22Rv1 (cell line): ENCODE measurements at regions not wholly inside any gene's neighbourhood (a gene's known extent, or its start where the extent isn't known, plus 50 kb on each side); places are given as distances from the start of the nearest gene placed in this dataset.

ENCODE experiments used
- H3K27ac ChIP-seq: fragments of 450-650 bp; 2 replicates; pipeline ENCODE4 v1.5.1; 2017
- ZFX ChIP-seq: fragments of 450-650 bp; IDR thresholded peaks from 2 replicates; pipeline ENCODE4 v1.6.1; 2017; ENCODE audit warnings: antibody characterized with exemption, borderline replicate concordance
- TF ChIP-seq, protein P1 (sequence below): fragments of 450-650 bp; IDR thresholded peaks from 2 replicates; pipeline ENCODE4 v1.5.1; 2017; ENCODE audit warnings: mild to moderate bottlenecking

DNA sequence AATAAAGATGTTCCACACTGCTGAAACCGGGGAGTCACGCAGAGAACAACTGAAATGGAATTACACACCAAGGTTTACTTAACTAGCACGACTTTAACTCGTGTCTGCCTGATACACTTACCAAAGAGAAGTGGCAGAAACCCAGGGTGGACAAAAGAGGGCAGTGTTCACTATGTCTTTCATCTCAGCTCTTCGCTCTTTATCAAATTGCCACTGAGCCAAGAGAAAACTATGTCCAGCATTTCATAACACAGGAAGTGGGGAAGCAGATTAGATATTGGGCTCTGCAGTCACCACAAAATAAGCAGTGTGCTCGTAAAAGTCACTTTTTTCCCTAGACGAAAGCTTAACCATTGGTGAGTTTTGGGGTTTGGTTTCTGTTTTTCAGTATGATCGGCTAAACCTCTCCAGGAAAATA lies 155.7 kb downstream of the CHIC2 start:
- no peak for TF ChIP-seq ZFX
- TF ChIP-seq, protein P1, sequence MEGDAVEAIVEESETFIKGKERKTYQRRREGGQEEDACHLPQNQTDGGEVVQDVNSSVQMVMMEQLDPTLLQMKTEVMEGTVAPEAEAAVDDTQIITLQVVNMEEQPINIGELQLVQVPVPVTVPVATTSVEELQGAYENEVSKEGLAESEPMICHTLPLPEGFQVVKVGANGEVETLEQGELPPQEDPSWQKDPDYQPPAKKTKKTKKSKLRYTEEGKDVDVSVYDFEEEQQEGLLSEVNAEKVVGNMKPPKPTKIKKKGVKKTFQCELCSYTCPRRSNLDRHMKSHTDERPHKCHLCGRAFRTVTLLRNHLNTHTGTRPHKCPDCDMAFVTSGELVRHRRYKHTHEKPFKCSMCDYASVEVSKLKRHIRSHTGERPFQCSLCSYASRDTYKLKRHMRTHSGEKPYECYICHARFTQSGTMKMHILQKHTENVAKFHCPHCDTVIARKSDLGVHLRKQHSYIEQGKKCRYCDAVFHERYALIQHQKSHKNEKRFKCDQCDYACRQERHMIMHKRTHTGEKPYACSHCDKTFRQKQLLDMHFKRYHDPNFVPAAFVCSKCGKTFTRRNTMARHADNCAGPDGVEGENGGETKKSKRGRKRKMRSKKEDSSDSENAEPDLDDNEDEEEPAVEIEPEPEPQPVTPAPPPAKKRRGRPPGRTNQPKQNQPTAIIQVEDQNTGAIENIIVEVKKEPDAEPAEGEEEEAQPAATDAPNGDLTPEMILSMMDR: peak; percentile 78
- no peak overlapping the region for H3K27ac ChIP-seq

DNA sequence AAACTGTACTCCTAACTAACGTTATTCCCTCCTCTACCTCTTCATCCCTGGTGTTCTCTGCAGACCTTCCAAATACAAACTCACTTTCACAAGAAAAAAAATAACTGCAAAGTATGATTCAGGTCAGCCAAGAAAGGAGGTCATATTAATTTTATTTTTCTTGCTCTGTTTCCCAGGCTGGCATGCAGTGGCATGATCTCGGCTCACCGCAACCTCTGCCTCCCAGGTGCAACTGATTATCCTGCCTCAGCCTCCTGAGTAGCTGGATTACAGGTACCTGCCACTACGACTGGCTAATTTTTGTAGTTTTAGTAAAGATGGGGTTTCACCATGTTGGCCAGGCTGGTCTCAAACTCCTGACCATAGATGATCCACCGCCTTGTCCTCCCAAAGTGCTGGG lies 156.6 kb downstream of the CHIC2 start:
- TF ChIP-seq, protein P1: no peak
- TF ChIP-seq ZFX: no peak
- H3K27ac ChIP-seq: no peak overlapping the region

DNA sequence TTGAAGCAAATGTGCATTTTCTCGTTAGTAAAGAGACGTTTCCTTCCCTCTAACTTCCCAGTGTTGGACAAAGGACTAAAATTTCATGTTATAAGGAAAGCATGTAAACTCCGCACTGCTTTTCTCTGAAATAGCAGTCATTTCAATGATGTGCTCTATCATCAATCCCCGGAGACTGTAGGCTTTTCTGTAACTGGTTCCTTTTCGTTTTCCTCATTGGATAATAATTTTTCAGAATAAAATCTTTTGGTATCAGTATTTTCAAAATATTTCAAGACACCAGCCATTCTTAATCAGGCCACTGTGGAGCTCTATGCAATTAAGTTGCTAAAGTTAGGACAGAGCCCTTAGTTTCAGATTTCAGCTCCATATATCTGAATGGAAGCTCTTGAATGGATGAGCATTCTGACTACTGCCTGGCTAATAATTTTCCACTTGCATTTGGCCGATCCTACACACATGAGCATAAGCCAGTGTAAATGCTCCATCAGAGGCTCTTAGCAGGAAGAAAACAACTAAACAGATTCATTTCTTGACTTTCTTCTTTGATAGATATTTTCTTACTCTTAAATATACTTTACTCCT lies 157.7 kb downstream of the CHIC2 start:
- TF ChIP-seq, protein P1: no peak
- TF ChIP-seq ZFX: no peak
- H3K27ac ChIP-seq: no peak overlapping the region

DNA sequence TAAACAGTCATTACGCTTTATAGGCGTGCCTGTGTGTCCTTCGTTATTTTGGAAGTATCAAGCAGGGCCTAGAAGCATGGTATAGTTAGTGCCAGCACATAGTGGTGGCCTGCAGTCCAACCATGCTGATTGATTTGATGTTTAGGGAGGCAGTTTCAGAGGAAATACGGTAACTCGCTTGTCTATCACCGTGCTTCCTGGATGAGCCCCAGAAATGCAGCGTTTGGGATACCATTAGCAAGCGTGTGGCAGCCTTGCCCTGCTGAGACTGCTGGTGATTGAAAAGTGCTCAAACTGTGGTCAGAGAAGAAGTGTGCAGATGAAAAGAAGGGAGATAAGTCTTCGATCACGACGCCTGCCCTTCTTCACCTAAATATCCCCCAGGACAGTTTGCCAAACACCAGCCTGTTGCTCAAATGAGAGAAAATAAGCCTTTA lies 158.4 kb downstream of the CHIC2 start:
- TF ChIP-seq, protein P1: no peak
- no peak for TF ChIP-seq ZFX
- H3K27ac ChIP-seq: no peak overlapping the region

DNA sequence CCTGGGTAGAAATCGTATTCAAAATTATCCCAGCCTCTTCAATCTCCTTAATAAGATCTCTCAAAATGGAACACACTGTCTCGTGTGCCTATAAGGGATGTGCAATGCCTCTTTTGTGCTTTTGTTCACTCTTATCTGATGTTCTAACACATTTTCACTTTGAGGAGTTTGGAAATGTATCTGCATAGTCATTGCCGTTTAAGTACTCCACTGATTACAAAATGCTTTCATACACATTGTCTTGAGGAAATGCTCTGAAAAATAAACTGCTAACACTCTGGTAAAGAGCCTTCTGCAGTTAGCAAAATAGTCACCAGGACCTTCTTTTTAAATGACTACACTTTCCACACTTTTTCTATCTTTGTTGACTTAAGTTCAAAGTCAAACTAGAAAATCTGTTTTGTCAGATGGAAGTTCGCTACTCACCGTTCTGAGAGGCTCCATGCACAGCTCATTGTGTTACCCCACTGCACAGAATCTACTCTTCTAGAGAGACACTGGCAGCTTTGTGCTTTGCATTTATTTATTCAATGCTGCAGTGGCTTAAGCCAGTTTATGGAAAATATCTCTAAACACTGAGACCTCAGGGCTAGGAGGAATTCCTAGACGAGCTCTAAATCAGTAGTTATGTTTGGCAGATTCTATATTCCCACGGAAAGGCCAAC lies 159.0 kb downstream of the CHIC2 start:
- TF ChIP-seq ZFX: no peak
- TF ChIP-seq, protein P1: no peak
- no peak overlapping the region for H3K27ac ChIP-seq

DNA sequence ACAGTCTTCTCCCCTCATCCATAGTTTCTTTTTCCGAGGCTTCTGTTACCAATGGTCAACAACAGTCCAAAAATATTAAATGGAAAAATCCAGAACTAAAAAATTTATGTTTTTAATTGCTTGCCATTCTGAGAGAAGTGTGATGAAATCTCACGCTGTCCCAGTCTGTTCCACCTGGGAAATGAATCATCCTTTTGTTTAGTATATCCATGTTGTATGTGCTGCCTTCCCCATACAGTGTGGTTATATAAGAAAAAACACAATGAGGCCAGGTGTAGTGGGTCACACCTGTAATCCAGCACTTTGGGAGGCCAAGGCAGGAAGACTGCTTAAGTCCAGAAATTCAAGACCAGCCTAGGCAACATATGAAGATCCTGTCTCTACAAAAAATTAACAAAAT lies 161.6 kb downstream of the CHIC2 start:
- no peak for TF ChIP-seq ZFX
- TF ChIP-seq, protein P1: no peak
- no peak overlapping the region for H3K27ac ChIP-seq

DNA sequence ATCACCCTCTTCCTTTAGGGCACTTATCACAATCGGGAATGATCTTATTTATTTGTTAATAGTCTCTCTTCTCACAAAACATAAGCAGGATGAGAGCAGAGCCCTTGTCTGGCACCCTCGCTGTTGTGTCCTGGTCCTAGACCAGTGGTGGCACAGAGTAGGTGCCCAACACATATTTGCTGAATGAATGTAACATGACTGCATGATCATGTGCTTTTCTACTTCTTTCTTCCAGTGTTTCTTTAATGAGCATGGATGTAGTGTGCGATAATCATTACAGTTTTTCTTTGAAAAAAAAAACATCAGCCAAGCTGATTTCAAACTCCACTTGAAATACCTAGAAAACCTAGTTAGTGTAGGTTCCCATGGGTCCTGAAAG lies 164.1 kb downstream of the CHIC2 start:
- H3K27ac ChIP-seq: no peak overlapping the region
- no peak for TF ChIP-seq ZFX
- TF ChIP-seq, protein P1: no peak
